Ishikawa (cell line): ENCODE measurements at regions not wholly inside any gene's neighbourhood (a gene's known extent, or its start where the extent isn't known, plus 50 kb on each side); places are given as distances from the start of the nearest gene placed in this dataset.

Source experiments
- EGR1 ChIP-seq: IDR thresholded peaks from 2 replicates; pipeline ENCODE4 v1.6.1; 2012
- EP300 ChIP-seq: IDR thresholded peaks from 2 replicates; pipeline ENCODE4 v1.6.1; 2012; ENCODE audit warnings: borderline replicate concordance
- RAD21 ChIP-seq: IDR thresholded peaks from 2 replicates; pipeline ENCODE4 v1.6.1; 2012; ENCODE audit warnings: low read depth
- TCF12 ChIP-seq: IDR thresholded peaks from 2 replicates; pipeline ENCODE4 v1.6.1; 2012; ENCODE audit warnings: low read depth
- TF ChIP-seq, protein P1 (sequence below): IDR thresholded peaks from 2 replicates; pipeline ENCODE4 v1.6.1; 2012; ENCODE audit warnings: low read depth, mild to moderate bottlenecking
- TF ChIP-seq, protein P2 (sequence below): IDR thresholded peaks from 2 replicates; pipeline ENCODE4 v1.6.1; 2012

DNA sequence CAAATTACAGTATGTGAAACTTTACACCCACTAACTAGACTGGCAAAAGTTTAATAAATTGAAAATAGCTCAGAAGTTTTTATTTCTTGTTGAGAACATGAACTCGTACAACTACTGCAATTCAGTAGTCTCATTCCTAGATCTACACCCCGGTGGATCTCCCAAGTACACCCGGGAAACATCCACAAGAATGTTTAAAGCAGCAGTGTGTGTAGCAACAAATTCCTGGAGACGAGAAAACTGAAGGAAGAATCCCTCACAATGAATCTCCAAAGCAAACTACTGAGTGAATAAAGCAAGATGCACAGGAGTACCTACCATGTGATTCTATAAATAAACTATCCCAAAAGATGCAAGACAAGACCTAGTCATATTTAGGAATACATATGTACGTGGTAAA, 954.0 kb upstream of the MAP3K7 start:
- TF ChIP-seq, protein P1, sequence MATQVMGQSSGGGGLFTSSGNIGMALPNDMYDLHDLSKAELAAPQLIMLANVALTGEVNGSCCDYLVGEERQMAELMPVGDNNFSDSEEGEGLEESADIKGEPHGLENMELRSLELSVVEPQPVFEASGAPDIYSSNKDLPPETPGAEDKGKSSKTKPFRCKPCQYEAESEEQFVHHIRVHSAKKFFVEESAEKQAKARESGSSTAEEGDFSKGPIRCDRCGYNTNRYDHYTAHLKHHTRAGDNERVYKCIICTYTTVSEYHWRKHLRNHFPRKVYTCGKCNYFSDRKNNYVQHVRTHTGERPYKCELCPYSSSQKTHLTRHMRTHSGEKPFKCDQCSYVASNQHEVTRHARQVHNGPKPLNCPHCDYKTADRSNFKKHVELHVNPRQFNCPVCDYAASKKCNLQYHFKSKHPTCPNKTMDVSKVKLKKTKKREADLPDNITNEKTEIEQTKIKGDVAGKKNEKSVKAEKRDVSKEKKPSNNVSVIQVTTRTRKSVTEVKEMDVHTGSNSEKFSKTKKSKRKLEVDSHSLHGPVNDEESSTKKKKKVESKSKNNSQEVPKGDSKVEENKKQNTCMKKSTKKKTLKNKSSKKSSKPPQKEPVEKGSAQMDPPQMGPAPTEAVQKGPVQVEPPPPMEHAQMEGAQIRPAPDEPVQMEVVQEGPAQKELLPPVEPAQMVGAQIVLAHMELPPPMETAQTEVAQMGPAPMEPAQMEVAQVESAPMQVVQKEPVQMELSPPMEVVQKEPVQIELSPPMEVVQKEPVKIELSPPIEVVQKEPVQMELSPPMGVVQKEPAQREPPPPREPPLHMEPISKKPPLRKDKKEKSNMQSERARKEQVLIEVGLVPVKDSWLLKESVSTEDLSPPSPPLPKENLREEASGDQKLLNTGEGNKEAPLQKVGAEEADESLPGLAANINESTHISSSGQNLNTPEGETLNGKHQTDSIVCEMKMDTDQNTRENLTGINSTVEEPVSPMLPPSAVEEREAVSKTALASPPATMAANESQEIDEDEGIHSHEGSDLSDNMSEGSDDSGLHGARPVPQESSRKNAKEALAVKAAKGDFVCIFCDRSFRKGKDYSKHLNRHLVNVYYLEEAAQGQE, result no peak
- TF ChIP-seq, protein P2, sequence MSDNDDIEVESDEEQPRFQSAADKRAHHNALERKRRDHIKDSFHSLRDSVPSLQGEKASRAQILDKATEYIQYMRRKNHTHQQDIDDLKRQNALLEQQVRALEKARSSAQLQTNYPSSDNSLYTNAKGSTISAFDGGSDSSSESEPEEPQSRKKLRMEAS, result no peak
- TF ChIP-seq EP300 (no peak), RAD21 (no peak), EGR1 (no peak), TCF12 (no peak)
